ENCODE measurements at regions not wholly inside any gene's neighbourhood (a gene's known extent, or its start where the extent isn't known, plus 50 kb on each side); places are given as distances from the start of the nearest gene placed in this dataset.

- TF ChIP-seq CTCF (IDR thresholded peaks at IDR 0.05; ENCODE audit: insufficient read depth, low read length, poor library complexity, severe bottlenecking) (no peak), EZH2phosphoT487 (conservative IDR thresholded peaks at IDR 0.05; ENCODE audit: low read length) (no peak)
Measured at GRCh38 chr5:171578049-171578828, 158.8 kb downstream of the FGF18 start.
